Liver (tissue), 8 donors: ENCODE measurements at regions not wholly inside any gene's neighbourhood (a gene's known extent, or its start where the extent isn't known, plus 50 kb on each side); places are given as distances from the start of the nearest gene placed in this dataset.

Experiments used
- DNase-seq: peaks from one replicate; pipeline ENCODE4 v3.0.0-alpha.2; 2017; ENCODE audit warnings: low spot score
- H3K27ac ChIP-seq, 2 donors: one replicate each; pipeline ENCODE4 v1.7.0; 2013; ENCODE audit warnings: inconsistent platforms in 2 of 2, low read length in 2 of 2, control low read depth in 1 of 2, low read depth in 1 of 2, mild to moderate bottlenecking in 1 of 2
- H3K27me3 ChIP-seq, 4 donors: one replicate each; pipeline versions ENCODE4 v1.6.1 to v1.7.0; 2013; ENCODE audit warnings: low read length in 3 of 4, inconsistent platforms in 1 of 4, mild to moderate bottlenecking in 1 of 4, moderate library complexity in 1 of 4; ENCODE audit not compliant: control insufficient read depth in 4 of 4, insufficient read depth in 4 of 4
- H3K36me3 ChIP-seq, 4 donors: one replicate each; pipeline versions ENCODE4 v1.6.1 to v1.7.0; 2013; ENCODE audit warnings: low read length in 3 of 4, mild to moderate bottlenecking in 3 of 4, low read depth in 1 of 4, moderate library complexity in 1 of 4; ENCODE audit not compliant: control insufficient read depth in 4 of 4, insufficient read depth in 3 of 4
- H3K4me1 ChIP-seq, 4 donors: one replicate each; pipeline versions ENCODE4 v1.6.1 to v1.7.0; 2013; ENCODE audit warnings: low read length in 3 of 4, mild to moderate bottlenecking in 3 of 4, moderate library complexity in 1 of 4; ENCODE audit not compliant: control insufficient read depth in 4 of 4, insufficient read depth in 4 of 4
- H3K4me3 ChIP-seq, 3 donors: one replicate each; pipeline versions ENCODE4 v1.6.1 to v1.7.0; 2013; ENCODE audit warnings: low read length in 3 of 3, control low read depth in 1 of 3, low read depth in 1 of 3, mild to moderate bottlenecking in 1 of 3
- H3K9ac ChIP-seq, 2 donors: one replicate each; pipeline ENCODE4 v1.7.0; 2013; ENCODE audit warnings: low read length in 2 of 2, mild to moderate bottlenecking in 2 of 2, moderate library complexity in 2 of 2, control low read depth in 1 of 2, low read depth in 1 of 2
- H3K9me3 ChIP-seq, 4 donors: one replicate each; pipeline versions ENCODE4 v1.6.1 to v1.7.0; 2013; ENCODE audit warnings: low read length in 3 of 4; ENCODE audit not compliant: control insufficient read depth in 4 of 4
- EGR1 ChIP-seq, 2 donors: IDR thresholded peaks; 2 replicates each; pipeline ENCODE4 v1.6.1; 2016 to 2018; ENCODE audit warnings: antibody characterized with exemption in 2 of 2, low read depth in 2 of 2
- FOXA1 ChIP-seq: IDR thresholded peaks from 2 replicates; pipeline ENCODE4 v1.6.1; 2016; ENCODE audit warnings: antibody characterized with exemption
- GABPA ChIP-seq, 2 donors: IDR thresholded peaks in 1 of 2; conservative IDR thresholded peaks in 1 of 2; 2 replicates each; pipeline ENCODE4 v1.6.1; 2016; ENCODE audit warnings: antibody characterized with exemption in 2 of 2, mild to moderate bottlenecking in 1 of 2, moderate library complexity in 1 of 2
- HNF4A ChIP-seq, 2 donors: conservative IDR thresholded peaks; 2 replicates each; pipeline ENCODE4 v1.6.1; 2016; ENCODE audit warnings: antibody characterized with exemption in 2 of 2, mild to moderate bottlenecking in 2 of 2
- HNF4G ChIP-seq: IDR thresholded peaks from 2 replicates; pipeline ENCODE4 v1.6.1; 2016; ENCODE audit warnings: antibody characterized with exemption
- JUND ChIP-seq, 2 donors: IDR thresholded peaks; 2 replicates each; pipeline ENCODE4 v1.6.1; 2016; ENCODE audit warnings: antibody characterized with exemption in 2 of 2
- NR2F2 ChIP-seq: IDR thresholded peaks from 2 replicates; pipeline ENCODE4 v1.6.1; 2016; ENCODE audit warnings: antibody characterized with exemption
- RAD21 ChIP-seq, 2 donors: IDR thresholded peaks; 2 replicates each; pipeline ENCODE4 v1.6.1; 2016; ENCODE audit warnings: antibody characterized with exemption in 2 of 2, mild to moderate bottlenecking in 2 of 2
- RXRA ChIP-seq, 2 donors: IDR thresholded peaks; 2 replicates each; pipeline ENCODE4 v1.6.1; 2017 to 2018; ENCODE audit warnings: antibody characterized with exemption in 2 of 2, mild to moderate bottlenecking in 1 of 2
- SP1 ChIP-seq: IDR thresholded peaks from 2 replicates; pipeline ENCODE4 v1.6.1; 2018; ENCODE audit warnings: antibody characterized with exemption, mild to moderate bottlenecking
- YY1 ChIP-seq: IDR thresholded peaks from 2 replicates; pipeline ENCODE4 v1.6.1; 2016; ENCODE audit warnings: antibody characterized with exemption, mild to moderate bottlenecking
- whole genome bisulfite sequencing: extraction: QIAGEN DNeasy Blood & Tissue Kit; methylation state at CpG from one replicate; pipeline ENCODE4 v1.1.7; 2013; 5-methylcytosine and 5-hydroxymethylcytosine counted together
- TF ChIP-seq, protein P1 (sequence below): fragments of 150-350 bp; IDR thresholded peaks from 2 replicates; pipeline ENCODE4 v1.5.1; 2017; ENCODE audit warnings: improper control_type of control experiment, low read depth, low read length; ENCODE audit not compliant: missing input control
- TF ChIP-seq, protein P2 (sequence below): IDR thresholded peaks from 2 replicates; pipeline ENCODE4 v1.6.1; 2016; ENCODE audit warnings: antibody characterized with exemption
- TF ChIP-seq, protein P3 (sequence below): IDR thresholded peaks from 2 replicates; pipeline ENCODE4 v1.6.1; 2016; ENCODE audit warnings: antibody characterized with exemption, mild to moderate bottlenecking
- TF ChIP-seq, protein P4 (sequence below): IDR thresholded peaks from 2 replicates; pipeline ENCODE4 v1.6.1; 2016; ENCODE audit warnings: antibody characterized with exemption
- donor health status: healthy.
- donor health status: healthy.
- donor health status: healthy.
- donor health status: healthy.
- donor health status: healthy.

DNA sequence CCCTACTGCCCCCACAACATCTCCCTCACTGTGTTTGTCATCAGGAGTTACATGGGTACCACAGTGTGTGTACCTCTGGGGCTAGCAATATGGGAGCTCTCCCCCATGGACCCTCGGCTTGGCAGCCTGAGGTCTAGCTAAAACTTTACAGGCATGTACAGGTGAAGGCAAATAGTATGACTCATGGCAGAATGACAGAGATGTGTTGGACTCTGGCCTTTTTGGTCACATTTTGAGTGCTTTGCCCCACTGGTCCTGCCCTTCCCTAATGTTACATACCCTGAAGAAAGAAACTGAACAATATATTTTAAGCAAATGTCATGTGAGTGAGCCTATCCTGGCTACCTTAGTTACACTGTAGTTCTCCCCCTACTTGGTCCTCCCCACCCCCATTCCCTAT is 124.0 kb downstream of the NGF start:
- Histone ChIP-seq H3K4me3 (no peak overlapping the region), H3K9me3 (no peaks in the 10 kb centered on the region), H3K9ac (no peak overlapping the region), H3K4me1 (no peaks in the 10 kb centered on the region), H3K27ac (no peak overlapping the region), H3K36me3 (no peaks in the 10 kb centered on the region), H3K27me3 (no peaks in the 10 kb centered on the region)
- no peak for DNase-seq
- TF ChIP-seq RXRA (IDR thresholded peaks at IDR 0.05) (peak in 1 of 2 donors; percentile 17), HNF4G (no peak), JUND (IDR thresholded peaks at IDR 0.05) (peak in 1 of 2 donors; percentile 31), HNF4A (conservative IDR thresholded peaks at IDR 0.05) (peak in 1 of 2 donors; percentile 42)
- WGBS = 68% methylated on average over 1 of the region's 1 CpG

DNA sequence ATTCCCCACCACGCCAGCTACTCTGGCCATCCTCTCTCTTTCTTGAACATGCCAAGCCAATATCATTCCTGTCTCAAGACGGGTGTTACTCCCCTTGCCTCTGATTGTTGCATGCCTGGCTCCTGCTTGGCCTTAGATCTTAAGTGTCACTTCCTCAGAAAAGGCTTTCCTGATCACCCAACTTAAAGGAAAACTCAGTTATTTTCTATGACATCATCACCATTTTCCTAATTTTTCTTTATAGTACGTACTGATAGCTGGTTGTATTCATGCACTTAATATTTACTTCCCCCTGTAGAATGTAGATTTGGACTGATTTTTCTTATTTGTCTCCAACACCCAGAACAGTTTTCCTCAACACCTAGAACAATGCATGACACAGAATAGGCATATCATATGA is 123.8 kb upstream of the TSPAN2 start:
- no peak overlapping the region for H3K4me3 ChIP-seq
- no peak overlapping the region for H3K27ac ChIP-seq
- no peak for DNase-seq
- no peaks in the 10 kb centered on the region for H3K27me3 ChIP-seq
- WGBS = 82% methylated on average over 3 of the region's 3 CpGs
- TF ChIP-seq SP1 = no peak
- no peak for TF ChIP-seq RXRA (IDR thresholded peaks at IDR 0.05)
- no peak for TF ChIP-seq RAD21 (IDR thresholded peaks at IDR 0.05)
- TF ChIP-seq YY1 = no peak
- TF ChIP-seq JUND (IDR thresholded peaks at IDR 0.05) = no peak
- no peak for TF ChIP-seq FOXA1
- no peak for TF ChIP-seq EGR1 (IDR thresholded peaks at IDR 0.05; ENCODE audit: low read depth in 2 of 2)
- no peak for TF ChIP-seq HNF4G
- TF ChIP-seq, protein P1, sequence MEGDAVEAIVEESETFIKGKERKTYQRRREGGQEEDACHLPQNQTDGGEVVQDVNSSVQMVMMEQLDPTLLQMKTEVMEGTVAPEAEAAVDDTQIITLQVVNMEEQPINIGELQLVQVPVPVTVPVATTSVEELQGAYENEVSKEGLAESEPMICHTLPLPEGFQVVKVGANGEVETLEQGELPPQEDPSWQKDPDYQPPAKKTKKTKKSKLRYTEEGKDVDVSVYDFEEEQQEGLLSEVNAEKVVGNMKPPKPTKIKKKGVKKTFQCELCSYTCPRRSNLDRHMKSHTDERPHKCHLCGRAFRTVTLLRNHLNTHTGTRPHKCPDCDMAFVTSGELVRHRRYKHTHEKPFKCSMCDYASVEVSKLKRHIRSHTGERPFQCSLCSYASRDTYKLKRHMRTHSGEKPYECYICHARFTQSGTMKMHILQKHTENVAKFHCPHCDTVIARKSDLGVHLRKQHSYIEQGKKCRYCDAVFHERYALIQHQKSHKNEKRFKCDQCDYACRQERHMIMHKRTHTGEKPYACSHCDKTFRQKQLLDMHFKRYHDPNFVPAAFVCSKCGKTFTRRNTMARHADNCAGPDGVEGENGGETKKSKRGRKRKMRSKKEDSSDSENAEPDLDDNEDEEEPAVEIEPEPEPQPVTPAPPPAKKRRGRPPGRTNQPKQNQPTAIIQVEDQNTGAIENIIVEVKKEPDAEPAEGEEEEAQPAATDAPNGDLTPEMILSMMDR = no peak
- TF ChIP-seq, protein P2, sequence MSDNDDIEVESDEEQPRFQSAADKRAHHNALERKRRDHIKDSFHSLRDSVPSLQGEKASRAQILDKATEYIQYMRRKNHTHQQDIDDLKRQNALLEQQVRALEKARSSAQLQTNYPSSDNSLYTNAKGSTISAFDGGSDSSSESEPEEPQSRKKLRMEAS = no peak
- no peak for TF ChIP-seq GABPA (IDR thresholded peaks at IDR 0.05 in 1 of 2, conservative IDR thresholded peaks at IDR 0.05 in 1 of 2)
- TF ChIP-seq, protein P3, sequence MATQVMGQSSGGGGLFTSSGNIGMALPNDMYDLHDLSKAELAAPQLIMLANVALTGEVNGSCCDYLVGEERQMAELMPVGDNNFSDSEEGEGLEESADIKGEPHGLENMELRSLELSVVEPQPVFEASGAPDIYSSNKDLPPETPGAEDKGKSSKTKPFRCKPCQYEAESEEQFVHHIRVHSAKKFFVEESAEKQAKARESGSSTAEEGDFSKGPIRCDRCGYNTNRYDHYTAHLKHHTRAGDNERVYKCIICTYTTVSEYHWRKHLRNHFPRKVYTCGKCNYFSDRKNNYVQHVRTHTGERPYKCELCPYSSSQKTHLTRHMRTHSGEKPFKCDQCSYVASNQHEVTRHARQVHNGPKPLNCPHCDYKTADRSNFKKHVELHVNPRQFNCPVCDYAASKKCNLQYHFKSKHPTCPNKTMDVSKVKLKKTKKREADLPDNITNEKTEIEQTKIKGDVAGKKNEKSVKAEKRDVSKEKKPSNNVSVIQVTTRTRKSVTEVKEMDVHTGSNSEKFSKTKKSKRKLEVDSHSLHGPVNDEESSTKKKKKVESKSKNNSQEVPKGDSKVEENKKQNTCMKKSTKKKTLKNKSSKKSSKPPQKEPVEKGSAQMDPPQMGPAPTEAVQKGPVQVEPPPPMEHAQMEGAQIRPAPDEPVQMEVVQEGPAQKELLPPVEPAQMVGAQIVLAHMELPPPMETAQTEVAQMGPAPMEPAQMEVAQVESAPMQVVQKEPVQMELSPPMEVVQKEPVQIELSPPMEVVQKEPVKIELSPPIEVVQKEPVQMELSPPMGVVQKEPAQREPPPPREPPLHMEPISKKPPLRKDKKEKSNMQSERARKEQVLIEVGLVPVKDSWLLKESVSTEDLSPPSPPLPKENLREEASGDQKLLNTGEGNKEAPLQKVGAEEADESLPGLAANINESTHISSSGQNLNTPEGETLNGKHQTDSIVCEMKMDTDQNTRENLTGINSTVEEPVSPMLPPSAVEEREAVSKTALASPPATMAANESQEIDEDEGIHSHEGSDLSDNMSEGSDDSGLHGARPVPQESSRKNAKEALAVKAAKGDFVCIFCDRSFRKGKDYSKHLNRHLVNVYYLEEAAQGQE = no peak
- TF ChIP-seq, protein P4, sequence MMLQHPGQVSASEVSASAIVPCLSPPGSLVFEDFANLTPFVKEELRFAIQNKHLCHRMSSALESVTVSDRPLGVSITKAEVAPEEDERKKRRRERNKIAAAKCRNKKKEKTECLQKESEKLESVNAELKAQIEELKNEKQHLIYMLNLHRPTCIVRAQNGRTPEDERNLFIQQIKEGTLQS = no peak
- no peak for TF ChIP-seq NR2F2
- H3K9me3 ChIP-seq = no peaks in the 10 kb centered on the region
- H3K36me3 ChIP-seq = no peaks in the 10 kb centered on the region
- no peaks in the 10 kb centered on the region for H3K4me1 ChIP-seq
- H3K9ac ChIP-seq = no peak overlapping the region
